ENCODE measurements at regions not wholly inside any gene's neighbourhood (a gene's known extent, or its start where the extent isn't known, plus 50 kb on each side); places are given as distances from the start of the nearest gene placed in this dataset.

- Mint-ChIP-seq H3K9me3 (no peaks in the 10 kb centered on the region), H3K27ac (no peak overlapping the region), H3K36me3 (no peaks in the 10 kb centered on the region), H3K4me3 (no peak overlapping the region), H3K27me3 (no peaks in the 10 kb centered on the region), H3K4me1 (ENCODE audit: unreplicated experiment) (no peaks in the 10 kb centered on the region)
- no peak for DNase-seq (ENCODE audit: extremely low spot score, unreplicated experiment)
- no peak for TF ChIP-seq CTCF (conservative IDR thresholded peaks at IDR 0.05)
Measured at GRCh38 chr3:152122851-152123250, 145.9 kb upstream of the MBNL1 start.

GRCh38 chr3:152123457-152123856 is 145.3 kb upstream of the MBNL1 start:
- no peak for TF ChIP-seq CTCF (conservative IDR thresholded peaks at IDR 0.05)
- Mint-ChIP-seq H3K36me3 (no peaks in the 10 kb centered on the region), H3K9me3 (no peaks in the 10 kb centered on the region), H3K27me3 (no peaks in the 10 kb centered on the region), H3K4me1 (ENCODE audit: unreplicated experiment) (no peaks in the 10 kb centered on the region), H3K4me3 (no peak overlapping the region), H3K27ac (no peak overlapping the region)
- DNase-seq (ENCODE audit: extremely low spot score, unreplicated experiment): no peak

- no peak for TF ChIP-seq CTCF (conservative IDR thresholded peaks at IDR 0.05)
- Mint-ChIP-seq H3K36me3 (no peaks in the 10 kb centered on the region), H3K27ac (no peak overlapping the region), H3K4me3 (no peak overlapping the region), H3K4me1 (ENCODE audit: unreplicated experiment) (no peaks in the 10 kb centered on the region), H3K9me3 (no peaks in the 10 kb centered on the region), H3K27me3 (no peaks in the 10 kb centered on the region)
- no peak for DNase-seq (ENCODE audit: extremely low spot score, unreplicated experiment)
Measured at GRCh38 chr3:152126260-152126659, 142.5 kb upstream of the MBNL1 start.

- Mint-ChIP-seq H3K4me3 (no peak overlapping the region), H3K36me3 (no peaks in the 10 kb centered on the region), H3K27ac (no peak overlapping the region), H3K4me1 (ENCODE audit: unreplicated experiment) (no peaks in the 10 kb centered on the region), H3K9me3 (no peaks in the 10 kb centered on the region), H3K27me3 (no peaks in the 10 kb centered on the region)
- TF ChIP-seq CTCF (conservative IDR thresholded peaks at IDR 0.05): no peak
- DNase-seq (ENCODE audit: extremely low spot score, unreplicated experiment): no peak
Measured at GRCh38 chr3:152127058-152127457, 141.7 kb upstream of the MBNL1 start.

- no peaks in the 10 kb centered on the region for H3K27me3 Mint-ChIP-seq
- no peak for DNase-seq (ENCODE audit: extremely low spot score, unreplicated experiment)
Measured at GRCh38 chr3:152128356-152128755, 140.4 kb upstream of the MBNL1 start.

More at GRCh38 chr3:152128356-152128755, 140.4 kb upstream of the MBNL1 start:
- H3K27ac Mint-ChIP-seq: no peak overlapping the region
- TF ChIP-seq CTCF (conservative IDR thresholded peaks at IDR 0.05): no peak
- no peak overlapping the region for H3K4me3 Mint-ChIP-seq
- no peaks in the 10 kb centered on the region for H3K4me1 Mint-ChIP-seq (ENCODE audit: unreplicated experiment)
- H3K36me3 Mint-ChIP-seq: no peaks in the 10 kb centered on the region
- H3K9me3 Mint-ChIP-seq: no peaks in the 10 kb centered on the region
